ENCODE measurements at regions not wholly inside any gene's neighbourhood (a gene's known extent, or its start where the extent isn't known, plus 50 kb on each side); places are given as distances from the start of the nearest gene placed in this dataset.

- no peaks in the 10 kb centered on the region for H3F3A ChIP-seq (ENCODE audit: insufficient read depth, low read length)
- H2AFZ ChIP-seq (ENCODE audit: low read length) = no peak overlapping the region
- no peaks in the 10 kb centered on the region for H3K9me3 ChIP-seq (ENCODE audit: low read length)
- no peak overlapping the region for H3K4me2 ChIP-seq (ENCODE audit: low read length)
- H3K27me3 ChIP-seq (ENCODE audit: insufficient read depth, low read length) = no peaks in the 10 kb centered on the region
- TF ChIP-seq CTCF (IDR thresholded peaks at IDR 0.05; ENCODE audit: low read length) (no peak), EZH2 (IDR thresholded peaks at IDR 0.05; ENCODE audit: borderline replicate concordance, low read length) (no peak)
- H4K20me1 ChIP-seq (ENCODE audit: insufficient read depth, low read length) = no peaks in the 10 kb centered on the region
- peaks cover 39% of the 10 kb centered on the region for H3K4me1 ChIP-seq (ENCODE audit: insufficient read depth, low read length, severe bottlenecking)
- no peaks in the 10 kb centered on the region for H3K9me2 ChIP-seq (ENCODE audit: low read depth, low read length)
- H3K4me3 ChIP-seq (ENCODE audit: low read depth, low read length, poor library complexity, severe bottlenecking) = no peak overlapping the region
- H3K79me2 ChIP-seq (ENCODE audit: insufficient read depth, low read length) = no peaks in the 10 kb centered on the region
- no peaks in the 10 kb centered on the region; the same call in 1 of the 2 replicates for H3K36me3 ChIP-seq (ENCODE audit: insufficient read depth, low read length)
- H3K27ac ChIP-seq (ENCODE audit: low read depth, low read length, poor library complexity, severe bottlenecking) = no peak overlapping the region
- H3K9ac ChIP-seq (ENCODE audit: low read length) = no peak overlapping the region
Measured at GRCh38 chr9:88750832-88751360, 215.9 kb downstream of the NXNL2 start.

GRCh38 chr9:88751781-88752180 is 216.8 kb downstream of the NXNL2 start:
- H3K9ac ChIP-seq (ENCODE audit: low read length) = no peak overlapping the region
- no peaks in the 10 kb centered on the region for H3K79me2 ChIP-seq (ENCODE audit: insufficient read depth, low read length)
- no peaks in the 10 kb centered on the region for H3K9me2 ChIP-seq (ENCODE audit: low read depth, low read length)
- no peak overlapping the region for H3K27ac ChIP-seq (ENCODE audit: low read depth, low read length, poor library complexity, severe bottlenecking)
- no peaks in the 10 kb centered on the region for H3K9me3 ChIP-seq (ENCODE audit: low read length)
- no peak for TF ChIP-seq EZH2 (IDR thresholded peaks at IDR 0.05; ENCODE audit: borderline replicate concordance, low read length)
- no peak for TF ChIP-seq CTCF (IDR thresholded peaks at IDR 0.05; ENCODE audit: low read length)
- H3K4me3 ChIP-seq (ENCODE audit: low read depth, low read length, poor library complexity, severe bottlenecking) = no peak overlapping the region
- no peaks in the 10 kb centered on the region for H3K27me3 ChIP-seq (ENCODE audit: insufficient read depth, low read length)
- peaks cover 40% of the 10 kb centered on the region for H3K4me1 ChIP-seq (ENCODE audit: insufficient read depth, low read length, severe bottlenecking)
- no peaks in the 10 kb centered on the region for H4K20me1 ChIP-seq (ENCODE audit: insufficient read depth, low read length)
- no peak overlapping the region for H3K4me2 ChIP-seq (ENCODE audit: low read length)
- H2AFZ ChIP-seq (ENCODE audit: low read length) = no peak overlapping the region
- no peaks in the 10 kb centered on the region; the same call in 1 of the 2 replicates for H3K36me3 ChIP-seq (ENCODE audit: insufficient read depth, low read length)
- 0 out of 2 replicates have a peak, but pooled peaks cover 2% of the 10 kb centered on the region for H3F3A ChIP-seq (ENCODE audit: insufficient read depth, low read length)

GRCh38 chr9:88753691-88754367 is 218.9 kb downstream of the NXNL2 start:
- H3K36me3 ChIP-seq (ENCODE audit: insufficient read depth, low read length) = no peaks in the 10 kb centered on the region; the same call in 1 of the 2 replicates
- no peak overlapping the region for H3K27ac ChIP-seq (ENCODE audit: low read depth, low read length, poor library complexity, severe bottlenecking)
- H2AFZ ChIP-seq (ENCODE audit: low read length) = no peak overlapping the region
- no peaks in the 10 kb centered on the region for H3K27me3 ChIP-seq (ENCODE audit: insufficient read depth, low read length)
- no peaks in the 10 kb centered on the region for H3K9me2 ChIP-seq (ENCODE audit: low read depth, low read length)
- peaks cover 51% of the 10 kb centered on the region for H3K4me1 ChIP-seq (ENCODE audit: insufficient read depth, low read length, severe bottlenecking)
- H3K9me3 ChIP-seq (ENCODE audit: low read length) = no peaks in the 10 kb centered on the region
- no peak overlapping the region for H3K4me3 ChIP-seq (ENCODE audit: low read depth, low read length, poor library complexity, severe bottlenecking)
- H3K4me2 ChIP-seq (ENCODE audit: low read length) = no peak overlapping the region
- TF ChIP-seq EZH2 (IDR thresholded peaks at IDR 0.05; ENCODE audit: borderline replicate concordance, low read length) (no peak), CTCF (IDR thresholded peaks at IDR 0.05; ENCODE audit: low read length) (no peak)
- no peak overlapping the region for H3K9ac ChIP-seq (ENCODE audit: low read length)
- no peaks in the 10 kb centered on the region for H3K79me2 ChIP-seq (ENCODE audit: insufficient read depth, low read length)
- 0 out of 2 replicates have a peak, but pooled peaks cover 5% of the 10 kb centered on the region for H3F3A ChIP-seq (ENCODE audit: insufficient read depth, low read length)
- no peaks in the 10 kb centered on the region for H4K20me1 ChIP-seq (ENCODE audit: insufficient read depth, low read length)

Measured in OCI-LY1 (cell line).